GM23338 (cell line): ENCODE measurements at regions not wholly inside any gene's neighbourhood (a gene's known extent, or its start where the extent isn't known, plus 50 kb on each side); places are given as distances from the start of the nearest gene placed in this dataset.

Source experiments
- ATAC-seq: fragments of 200-7000 bp; cut with Tn5 transposase; 3 replicates; pipeline ENCODE4 v1.9.1; 2020
- DNase-seq: peaks from one replicate; pipeline ENCODE4 v3.0.0-alpha.2; 2015; ENCODE audit warnings: low spot score
- H2AFZ ChIP-seq: fragments of 200-600 bp; sonication (generic); 2 replicates; pipeline ENCODE4 v1.8.0; 2016; ENCODE audit warnings: antibody characterized with exemption, mild to moderate bottlenecking, moderate library complexity
- H3F3A ChIP-seq: fragments of 200-600 bp; sonication (generic); replicated peaks from 2 replicates; pipeline ENCODE4 v1.8.0; 2017; ENCODE audit warnings: antibody characterized with exemption, mixed run types, low read depth
- H3K27ac ChIP-seq: fragments of 200-600 bp; sonication (generic); 2 replicates; pipeline ENCODE4 v1.6.1; 2016; ENCODE audit warnings: low read depth
- H3K27me3 ChIP-seq: fragments of 200-600 bp; sonication (generic); 2 replicates; pipeline ENCODE4 v1.8.0; 2016; ENCODE audit warnings: mild to moderate bottlenecking, mixed run types, moderate library complexity; ENCODE audit not compliant: insufficient read depth
- H3K36me3 ChIP-seq: fragments of 200-600 bp; sonication (generic); 2 replicates; pipeline ENCODE4 v1.8.0; 2016; ENCODE audit warnings: mild to moderate bottlenecking; ENCODE audit not compliant: insufficient read depth
- H3K4me1 ChIP-seq: fragments of 200-600 bp; sonication (generic); 2 replicates; pipeline ENCODE4 v1.8.0; 2016; ENCODE audit warnings: mild to moderate bottlenecking, moderate library complexity; ENCODE audit not compliant: insufficient read depth
- H3K4me2 ChIP-seq: fragments of 200-600 bp; sonication (generic); 2 replicates; pipeline ENCODE4 v1.7.1; 2017; ENCODE audit warnings: mixed run types
- H3K4me3 ChIP-seq: fragments of 200-600 bp; sonication (generic); 2 replicates; pipeline ENCODE4 v1.6.1; 2016; ENCODE audit warnings: mixed run types
- H3K79me2 ChIP-seq: fragments of 200-600 bp; sonication (generic); replicated peaks from 2 replicates; pipeline ENCODE4 v1.8.0; 2017; ENCODE audit warnings: mild to moderate bottlenecking; ENCODE audit not compliant: insufficient read depth
- H3K9me2 ChIP-seq: fragments of 200-600 bp; sonication (generic); 2 replicates; pipeline ENCODE4 v1.8.0; 2017; ENCODE audit not compliant: insufficient read depth
- H4K20me1 ChIP-seq: fragments of 200-600 bp; sonication (generic); replicated peaks from 2 replicates; pipeline ENCODE4 v1.8.0; 2017; ENCODE audit warnings: mild to moderate bottlenecking; ENCODE audit not compliant: insufficient read depth
- H3K27ac Mint-ChIP-seq: 2 replicates; pipeline ENCODE4 v1.8.0; 2020; ENCODE audit warnings: inconsistent platforms, mild to moderate bottlenecking, moderate library complexity, mixed read lengths
- H3K27me3 Mint-ChIP-seq: 3 replicates; pipeline ENCODE4 v1.8.0; 2022; ENCODE audit warnings: low read depth, mild to moderate bottlenecking, moderate library complexity, mixed read lengths, inconsistent platforms; ENCODE audit not compliant: insufficient read depth, poor library complexity
- H3K36me3 Mint-ChIP-seq: 3 replicates; pipeline ENCODE4 v1.8.0; 2021; ENCODE audit warnings: low read depth, mild to moderate bottlenecking, inconsistent platforms, moderate library complexity, mixed read lengths
- H3K4me1 Mint-ChIP-seq: 3 replicates; pipeline ENCODE4 v1.8.0; 2020; ENCODE audit warnings: mild to moderate bottlenecking, inconsistent platforms, mixed read lengths
- H3K4me3 Mint-ChIP-seq: 3 replicates; pipeline ENCODE4 v1.8.0; 2021; ENCODE audit warnings: moderate library complexity, mild to moderate bottlenecking, inconsistent platforms, mixed read lengths
- H3K9me3 Mint-ChIP-seq: 3 replicates; pipeline ENCODE4 v1.8.0; 2020; ENCODE audit warnings: moderate library complexity, mild to moderate bottlenecking, inconsistent platforms, mixed read lengths
- CREB1 ChIP-seq: fragments of 250-450 bp; sonication (Bioruptor Pico); IDR thresholded peaks from 2 replicates; pipeline ENCODE4 v1.5.0; 2020; ENCODE audit warnings: low read depth, mild to moderate bottlenecking, moderate library complexity
- CTCF ChIP-seq, 2 experiments: fragments of 200-600 bp in 1 of 2; sonication (generic) in 1 of 2; conservative IDR thresholded peaks; 2 replicates each; pipeline versions ENCODE4 v1.5.1 to v1.6.1; 2016 to 2017; ENCODE audit warnings: antibody characterized with exemption in 2 of 2, low read depth in 2 of 2, mild to moderate bottlenecking in 2 of 2, moderate library complexity in 1 of 2
- ETS1 ChIP-seq: IDR thresholded peaks from 2 replicates; pipeline ENCODE4 v1.6.1; 2016; ENCODE audit warnings: antibody characterized with exemption
- EZH2 ChIP-seq: fragments of 200-600 bp; sonication (generic); IDR thresholded peaks from one replicate; pipeline ENCODE4 v1.8.0; 2017; ENCODE audit warnings: antibody characterized with exemption, mild to moderate bottlenecking, low read depth; ENCODE audit not compliant: unreplicated experiment
- EZH2phosphoT487 ChIP-seq: fragments of 200-600 bp; sonication (generic); IDR thresholded peaks from one replicate; pipeline ENCODE4 v1.8.1; 2018; ENCODE audit warnings: antibody characterized with exemption; ENCODE audit not compliant: unreplicated experiment
- JUNB ChIP-seq: IDR thresholded peaks from one replicate; pipeline ENCODE4 v1.6.1; 2016; ENCODE audit warnings: antibody characterized with exemption; ENCODE audit not compliant: unreplicated experiment
- NANOG ChIP-seq: IDR thresholded peaks from 2 replicates; pipeline ENCODE4 v1.6.1; 2016; ENCODE audit warnings: antibody characterized with exemption, borderline replicate concordance
- POLR2AphosphoS5 ChIP-seq: IDR thresholded peaks from 2 replicates; pipeline ENCODE4 v1.6.1; 2016; ENCODE audit warnings: antibody characterized with exemption, low read depth
- REST ChIP-seq: IDR thresholded peaks from one replicate; pipeline ENCODE4 v1.6.1; 2018; ENCODE audit warnings: antibody characterized with exemption; ENCODE audit not compliant: unreplicated experiment
- STAT1 ChIP-seq: IDR thresholded peaks from one replicate; pipeline ENCODE4 v1.6.1; 2016; ENCODE audit warnings: antibody characterized with exemption; ENCODE audit not compliant: unreplicated experiment
- ZNF114 ChIP-seq: fragments of 250-450 bp; sonication (Bioruptor Pico); IDR thresholded peaks from 2 replicates; pipeline ENCODE4 v1.5.0; 2020; ENCODE audit warnings: mild to moderate bottlenecking, moderate library complexity
- ZNF331 ChIP-seq: fragments of 250-450 bp; sonication (Bioruptor Pico); IDR thresholded peaks from 2 replicates; pipeline ENCODE4 v1.5.0; 2020; ENCODE audit warnings: low read depth, mild to moderate bottlenecking, moderate library complexity
- ZNF462 ChIP-seq: fragments of 250-450 bp; sonication (Bioruptor Pico); IDR thresholded peaks from 2 replicates; pipeline ENCODE4 v1.5.0; 2020; ENCODE audit warnings: mild to moderate bottlenecking, moderate library complexity

- H3K9me3 Mint-ChIP-seq: no peaks in the 10 kb centered on the region
- Histone ChIP-seq H3K4me2 (no peak overlapping the region), H2AFZ (no peak overlapping the region), H3K27ac (no peak overlapping the region), H3F3A (no peaks in the 10 kb centered on the region), H3K27me3 (no peaks in the 10 kb centered on the region), H3K9me2 (no peaks in the 10 kb centered on the region), H4K20me1 (no peaks in the 10 kb centered on the region), H3K4me3 (no peak overlapping the region), H3K36me3 (peaks cover 7% of the 10 kb centered on the region; the same call in 1 of the 2 replicates), H3K79me2 (no peaks in the 10 kb centered on the region), H3K4me1 (peaks cover 28% of the 10 kb centered on the region)
- TF ChIP-seq EZH2phosphoT487 (no peak), ZNF331 (CRISPR knock-in tag) (no peak), REST (no peak), ZNF114 (CRISPR knock-in tag) (no peak), CTCF (conservative IDR thresholded peaks at IDR 0.05; ENCODE audit: low read depth in 2 of 2) (no peak), ZNF462 (CRISPR knock-in tag) (no peak), ETS1 (no peak), JUNB (no peak), POLR2AphosphoS5 (no peak), CREB1 (no peak), NANOG (no peak), EZH2 (no peak), STAT1 (no peak)
- H3K27me3 Mint-ChIP-seq: no peaks in the 10 kb centered on the region
- H3K36me3 Mint-ChIP-seq: no peaks in the 10 kb centered on the region
- no peak for DNase-seq
- no peak overlapping the region for H3K4me3 Mint-ChIP-seq
- no peak overlapping the region for H3K27ac Mint-ChIP-seq
- peaks cover 17% of the 10 kb centered on the region; the same call in 2 of the 3 replicates for H3K4me1 Mint-ChIP-seq
- no peak for ATAC-seq
Observed at GRCh38 chr18:28519997-28520396, 343.1 kb upstream of the CDH2 start.
